Osteocyte (in vitro differentiated cells): ENCODE measurements at regions not wholly inside any gene's neighbourhood (a gene's known extent, or its start where the extent isn't known, plus 50 kb on each side); places are given as distances from the start of the nearest gene placed in this dataset.
A peak's percentile ranks its signal among the peaks of the same experiment; 100 is the strongest.

ENCODE experiments used
- DNase-seq: peaks from one replicate; pipeline ENCODE4 v3.0.0; 2021; ENCODE audit warnings: mixed read lengths; ENCODE audit not compliant: unreplicated experiment; ENCODE audit errors: extremely low spot score
- H3K27ac Mint-ChIP-seq: one replicate; pipeline ENCODE4 v1.8.0; 2021; ENCODE audit warnings: mild to moderate bottlenecking, mixed read lengths; ENCODE audit not compliant: unreplicated experiment
- H3K27me3 Mint-ChIP-seq: one replicate; pipeline ENCODE4 v1.8.0; 2021; ENCODE audit warnings: mixed read lengths; ENCODE audit not compliant: unreplicated experiment
- H3K36me3 Mint-ChIP-seq: one replicate; pipeline ENCODE4 v1.8.0; 2021; ENCODE audit warnings: mixed read lengths; ENCODE audit not compliant: unreplicated experiment
- H3K4me1 Mint-ChIP-seq: one replicate; pipeline ENCODE4 v1.8.0; 2021; ENCODE audit warnings: mixed read lengths; ENCODE audit not compliant: unreplicated experiment
- H3K4me3 Mint-ChIP-seq: one replicate; pipeline ENCODE4 v1.8.0; 2021; ENCODE audit warnings: mild to moderate bottlenecking, moderate library complexity, mixed read lengths; ENCODE audit not compliant: unreplicated experiment
- H3K9me3 Mint-ChIP-seq: one replicate; pipeline ENCODE4 v1.8.0; 2021; ENCODE audit warnings: mixed read lengths; ENCODE audit not compliant: unreplicated experiment
- CTCF ChIP-seq: fragments of 200-600 bp; sonication (generic); IDR thresholded peaks from 2 replicates; pipeline ENCODE4 v1.5.0; 2021; ENCODE audit warnings: antibody characterized with exemption, mild to moderate bottlenecking, moderate library complexity

GRCh38 chr3:193928354-193929209 is 207.4 kb upstream of the HES1 start:
- no peak for DNase-seq
- Mint-ChIP-seq H3K4me3 (no peak overlapping the region), H3K4me1 (no peaks in the 10 kb centered on the region), H3K27ac (no peak overlapping the region), H3K9me3 (peaks cover 15% of the 10 kb centered on the region), H3K27me3 (peaks cover 45% of the 10 kb centered on the region), H3K36me3 (no peaks in the 10 kb centered on the region)
- no peak for TF ChIP-seq CTCF

- no peak overlapping the region for H3K27ac Mint-ChIP-seq
- TF ChIP-seq CTCF = no peak
- no peak overlapping the region for H3K4me3 Mint-ChIP-seq
- H3K36me3 Mint-ChIP-seq = no peaks in the 10 kb centered on the region
- peak; percentile 25 for DNase-seq
- H3K27me3 Mint-ChIP-seq = peaks cover 50% of the 10 kb centered on the region
- H3K9me3 Mint-ChIP-seq = peaks cover 9% of the 10 kb centered on the region
- no peaks in the 10 kb centered on the region for H3K4me1 Mint-ChIP-seq
These were observed 206.6 kb upstream of the HES1 start for GRCh38 chr3:193929373-193929772.

GRCh38 chr3:193929921-193930646 is 205.9 kb upstream of the HES1 start:
- Mint-ChIP-seq H3K9me3 (peaks cover 7% of the 10 kb centered on the region), H3K4me3 (no peak overlapping the region), H3K4me1 (no peaks in the 10 kb centered on the region), H3K36me3 (no peaks in the 10 kb centered on the region), H3K27ac (no peak overlapping the region), H3K27me3 (peaks cover 57% of the 10 kb centered on the region)
- peak; percentile 7 for DNase-seq
- no peak for TF ChIP-seq CTCF

- Mint-ChIP-seq H3K4me1 (no peaks in the 10 kb centered on the region), H3K4me3 (no peak overlapping the region), H3K27ac (no peak overlapping the region), H3K36me3 (no peaks in the 10 kb centered on the region), H3K27me3 (peaks cover 74% of the 10 kb centered on the region), H3K9me3 (no peaks in the 10 kb centered on the region)
- DNase-seq = no peak
- TF ChIP-seq CTCF = no peak
These were observed 203.8 kb upstream of the HES1 start for GRCh38 chr3:193932136-193932535.

GRCh38 chr3:193932576-193932975 is 203.4 kb upstream of the HES1 start:
- no peak for TF ChIP-seq CTCF
- Mint-ChIP-seq H3K27me3 (peaks cover 75% of the 10 kb centered on the region), H3K9me3 (no peaks in the 10 kb centered on the region), H3K4me1 (no peaks in the 10 kb centered on the region), H3K4me3 (no peak overlapping the region), H3K27ac (no peak overlapping the region), H3K36me3 (no peaks in the 10 kb centered on the region)
- peak; percentile 63 for DNase-seq
